ENCODE measurements at regions not wholly inside any gene's neighbourhood (a gene's known extent, or its start where the extent isn't known, plus 50 kb on each side); places are given as distances from the start of the nearest gene placed in this dataset.

DNA sequence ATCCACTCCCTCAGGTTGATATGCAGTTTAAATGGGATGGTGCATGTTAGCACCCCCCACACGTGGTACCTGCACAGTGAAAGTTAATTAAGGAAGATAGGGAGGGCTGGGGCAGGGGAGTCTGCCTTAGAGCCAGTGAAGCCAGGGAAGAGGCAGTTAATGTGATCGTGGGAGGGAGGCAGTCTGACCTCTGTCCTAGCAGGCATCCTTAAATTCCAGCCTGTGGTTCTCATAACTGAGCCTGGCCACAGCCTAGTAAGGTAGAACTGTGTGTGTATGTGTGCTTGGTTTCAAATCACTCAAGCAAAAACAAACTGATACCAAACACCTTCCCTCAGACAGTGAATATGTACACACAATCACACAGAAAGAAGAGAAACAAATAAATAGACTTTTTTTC, 319.1 kb upstream of the TLE3 start:
- DNase-seq (ENCODE audit: low read depth), result no peak
- Histone ChIP-seq H3K36me3 (ENCODE audit: control insufficient read depth, insufficient read depth, low read length) (no peaks in the 10 kb centered on the region), H3K4me3 (ENCODE audit: low read depth, low read length) (no peak overlapping the region), H3K27me3 (ENCODE audit: control insufficient read depth, insufficient read depth, low read length) (peaks cover 50% of the 10 kb centered on the region)
- TF ChIP-seq CTCF (IDR thresholded peaks at IDR 0.05; ENCODE audit: insufficient read depth, low read length, poor library complexity, severe bottlenecking), result no peak

DNA sequence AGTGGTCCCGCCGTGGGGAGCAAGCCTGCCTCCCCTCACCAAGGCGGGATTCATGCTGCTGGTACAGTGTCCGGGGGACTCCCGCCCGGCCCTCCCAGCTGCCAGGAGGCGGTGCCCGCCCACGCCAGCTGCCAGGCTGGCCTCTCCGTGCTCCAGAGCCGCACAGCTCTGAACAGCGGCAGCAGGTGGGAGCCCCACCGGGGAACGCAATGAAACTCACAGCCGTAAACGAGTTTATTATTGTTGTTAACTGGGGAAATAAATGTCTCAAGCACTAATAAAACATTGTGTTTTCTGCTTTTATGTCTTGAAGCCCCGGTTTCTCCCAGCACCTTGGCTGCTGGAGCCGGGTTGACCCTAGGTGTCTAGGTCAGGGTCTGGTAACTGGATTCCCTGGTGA, 317.7 kb upstream of the TLE3 start:
- no peak for DNase-seq (ENCODE audit: low read depth)
- H3K4me3 ChIP-seq (ENCODE audit: low read depth, low read length), result no peak overlapping the region
- H3K36me3 ChIP-seq (ENCODE audit: control insufficient read depth, insufficient read depth, low read length), result no peaks in the 10 kb centered on the region
- H3K27me3 ChIP-seq (ENCODE audit: control insufficient read depth, insufficient read depth, low read length), result peaks cover 46% of the 10 kb centered on the region
- TF ChIP-seq CTCF (IDR thresholded peaks at IDR 0.05; ENCODE audit: insufficient read depth, low read length, poor library complexity, severe bottlenecking), result no peak

GRCh38 chr15:70414626-70415025, 316.9 kb upstream of the TLE3 start:
- no peak for DNase-seq (ENCODE audit: low read depth)
- peaks cover 43% of the 10 kb centered on the region for H3K27me3 ChIP-seq (ENCODE audit: control insufficient read depth, insufficient read depth, low read length)

DNA sequence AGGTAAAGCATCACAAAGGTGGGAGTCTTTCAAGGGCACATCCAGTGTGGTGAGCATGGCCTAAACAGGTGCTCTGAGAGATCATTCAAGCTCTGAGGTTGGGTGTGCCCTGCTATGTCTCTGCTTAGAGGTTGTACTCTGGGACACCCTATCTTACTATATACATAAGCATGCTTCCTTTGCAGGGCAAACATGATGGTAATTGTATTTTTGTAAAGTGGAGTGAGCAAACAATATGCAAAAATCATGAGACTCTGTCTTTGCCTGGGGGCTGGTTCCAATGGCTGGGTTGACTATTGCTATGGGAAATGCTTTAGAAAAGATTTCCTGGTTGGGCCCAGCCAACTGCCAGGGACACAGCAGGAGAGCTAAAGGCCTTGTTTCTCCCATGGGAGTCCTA, 315.1 kb upstream of the TLE3 start:
- Histone ChIP-seq H3K36me3 (ENCODE audit: control insufficient read depth, insufficient read depth, low read length) (no peaks in the 10 kb centered on the region), H3K4me3 (ENCODE audit: low read depth, low read length) (no peak overlapping the region), H3K27me3 (ENCODE audit: control insufficient read depth, insufficient read depth, low read length) (peaks cover 28% of the 10 kb centered on the region)
- no peak for DNase-seq (ENCODE audit: low read depth)
- TF ChIP-seq CTCF (IDR thresholded peaks at IDR 0.05; ENCODE audit: insufficient read depth, low read length, poor library complexity, severe bottlenecking), result no peak

More at GRCh38 chr15:70414626-70415025, 316.9 kb upstream of the TLE3 start:
- Histone ChIP-seq H3K36me3 (ENCODE audit: control insufficient read depth, insufficient read depth, low read length) (no peaks in the 10 kb centered on the region), H3K4me3 (ENCODE audit: low read depth, low read length) (no peak overlapping the region)
- TF ChIP-seq CTCF (IDR thresholded peaks at IDR 0.05; ENCODE audit: insufficient read depth, low read length, poor library complexity, severe bottlenecking), result no peak

GRCh38 chr15:70411143-70411863, 313.6 kb upstream of the TLE3 start:
- Histone ChIP-seq H3K27me3 (ENCODE audit: control insufficient read depth, insufficient read depth, low read length) (peaks cover 27% of the 10 kb centered on the region), H3K36me3 (ENCODE audit: control insufficient read depth, insufficient read depth, low read length) (no peaks in the 10 kb centered on the region), H3K4me3 (ENCODE audit: low read depth, low read length) (no peak overlapping the region)
- DNase-seq (ENCODE audit: low read depth), result no peak
- no peak for TF ChIP-seq CTCF (IDR thresholded peaks at IDR 0.05; ENCODE audit: insufficient read depth, low read length, poor library complexity, severe bottlenecking)
